Pancreas (tissue), 10 donors: ENCODE measurements at regions not wholly inside any gene's neighbourhood (a gene's known extent, or its start where the extent isn't known, plus 50 kb on each side); places are given as distances from the start of the nearest gene placed in this dataset.

ENCODE experiments used
- ATAC-seq, 4 donors: fragments of 200-7000 bp; cut with Tn5 transposase; one replicate each; pipeline versions ENCODE4 v1.8.0 to v1.9.1; 2020; ENCODE audit warnings: mild to moderate bottlenecking in 4 of 4, moderate library complexity in 4 of 4
- DNase-seq, 6 donors: peaks; one replicate each; pipeline ENCODE4 v3.0.0-alpha.2; 2020
- FAIRE-seq: peaks from 2 replicates; lab custom pipeline; 2012; peaks lifted over from hg19 to GRCh38; lab: Jason Lieb, UNC
- H3K27ac ChIP-seq, 4 donors: fragments of 200-600 bp; sonication (generic); 1 replicate in 3 of 4; 2 replicates in 1 of 4; pipeline versions ENCODE4 v1.5.0 to v1.8.0; 2020
- H3K27me3 ChIP-seq, 4 donors: fragments of 200-600 bp; one replicate each; pipeline ENCODE4 v1.8.0; 2021
- H3K36me3 ChIP-seq, 3 donors: fragments of 200-600 bp; sonication (generic) in 1 of 3; one replicate each; pipeline versions ENCODE4 v1.5.0 to v1.8.0; 2020 to 2021
- H3K4me1 ChIP-seq, 3 donors: fragments of 200-600 bp; one replicate each; pipeline ENCODE4 v1.8.0; 2021
- H3K4me3 ChIP-seq, 4 donors: fragments of 200-600 bp; sonication (generic) in 2 of 4; one replicate each; pipeline versions ENCODE4 v1.5.0 to v1.8.0; 2020 to 2021
- H3K9me3 ChIP-seq, 4 donors: fragments of 200-600 bp; one replicate each; pipeline ENCODE4 v1.8.0; 2021
- WGBS, 2 donors: extraction: QIAGEN DNeasy Blood & Tissue Kit; methylation state at CpG; one replicate each; pipeline ENCODE4 v1.1.7; 2013; 5-methylcytosine and 5-hydroxymethylcytosine counted together
- intact Hi-C, 3 donors: fragments of 100-400 bp; cut with DNase I; formaldehyde crosslinking; loops; one replicate each; pipeline versions ENCODE4 v1.11.1 to v1.14.2; 2022
- TF ChIP-seq, protein P1 (sequence below), 4 donors: fragments of 200-600 bp; sonication (generic) in 3 of 4; IDR thresholded peaks; one replicate each; pipeline versions ENCODE4 v1.5.0 to v1.8.0; 2021; ENCODE audit warnings: antibody characterized with exemption in 4 of 4
- donor health status: healthy with polysubstance abuse.
- donor health status: DM: no; HTN: no; CAD: no; lungs with moderate emphysema.
- donor health status: DM: no; HTN: no; CAD: no.
- donor health status: control.
- donor health status: control.
- donor health status: Bipolar disorder and iron deficiency.
- donor health status: DM: yes; HTN: yes; CAD: no.
- donor health status: DM: no; HTN: no; CAD: no.
- donor health status: DM: no; HTN: no; CAD: no.
- donor health status: DM: yes; HTN: yes; CAD: no.

- no peak overlapping the region for H3K4me3 ChIP-seq
- H3K27ac ChIP-seq: no peak overlapping the region
- no peak for FAIRE-seq
- TF ChIP-seq, protein P1, sequence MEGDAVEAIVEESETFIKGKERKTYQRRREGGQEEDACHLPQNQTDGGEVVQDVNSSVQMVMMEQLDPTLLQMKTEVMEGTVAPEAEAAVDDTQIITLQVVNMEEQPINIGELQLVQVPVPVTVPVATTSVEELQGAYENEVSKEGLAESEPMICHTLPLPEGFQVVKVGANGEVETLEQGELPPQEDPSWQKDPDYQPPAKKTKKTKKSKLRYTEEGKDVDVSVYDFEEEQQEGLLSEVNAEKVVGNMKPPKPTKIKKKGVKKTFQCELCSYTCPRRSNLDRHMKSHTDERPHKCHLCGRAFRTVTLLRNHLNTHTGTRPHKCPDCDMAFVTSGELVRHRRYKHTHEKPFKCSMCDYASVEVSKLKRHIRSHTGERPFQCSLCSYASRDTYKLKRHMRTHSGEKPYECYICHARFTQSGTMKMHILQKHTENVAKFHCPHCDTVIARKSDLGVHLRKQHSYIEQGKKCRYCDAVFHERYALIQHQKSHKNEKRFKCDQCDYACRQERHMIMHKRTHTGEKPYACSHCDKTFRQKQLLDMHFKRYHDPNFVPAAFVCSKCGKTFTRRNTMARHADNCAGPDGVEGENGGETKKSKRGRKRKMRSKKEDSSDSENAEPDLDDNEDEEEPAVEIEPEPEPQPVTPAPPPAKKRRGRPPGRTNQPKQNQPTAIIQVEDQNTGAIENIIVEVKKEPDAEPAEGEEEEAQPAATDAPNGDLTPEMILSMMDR (IDR thresholded peaks at IDR 0.05): no peak
- H3K4me1 ChIP-seq: no peaks in the 10 kb centered on the region
- no peaks in the 10 kb centered on the region for H3K27me3 ChIP-seq
- intact Hi-C loops: no loop called here
- no peaks in the 10 kb centered on the region for H3K9me3 ChIP-seq
- DNase-seq: no peak
- no peak for ATAC-seq
- 54 to 86% methylated on average over 1 of the region's 1 CpG for WGBS, 2 donors
- H3K36me3 ChIP-seq: no peaks in the 10 kb centered on the region
These were observed 99.8 kb upstream of the MDFIC start for GRCh38 chr7:114822131-114822530.

DNA sequence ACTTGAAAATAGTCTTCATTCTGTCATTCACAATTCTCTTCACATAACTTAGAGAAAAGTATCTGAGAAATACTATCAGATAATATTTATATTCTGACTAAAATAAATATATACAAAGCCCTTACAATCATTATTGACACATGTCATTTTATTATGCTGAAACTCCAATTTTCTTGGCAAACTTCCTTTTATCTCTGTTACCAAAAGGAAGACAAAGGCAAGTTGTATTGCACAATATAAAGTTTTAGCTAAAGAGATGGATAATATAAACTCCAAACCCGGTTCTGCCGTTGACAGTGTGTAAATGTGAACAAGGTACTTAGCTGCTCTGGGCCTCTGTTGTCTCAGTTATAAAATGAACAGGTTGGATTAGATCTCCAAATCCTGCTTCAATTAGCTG lies 99.0 kb upstream of the MDFIC start:
- Histone ChIP-seq H3K9me3 (no peaks in the 10 kb centered on the region), H3K27ac (no peak overlapping the region), H3K27me3 (no peaks in the 10 kb centered on the region), H3K4me1 (no peaks in the 10 kb centered on the region), H3K36me3 (no peaks in the 10 kb centered on the region), H3K4me3 (no peak overlapping the region)
- TF ChIP-seq, protein P1 (IDR thresholded peaks at IDR 0.05): no peak
- FAIRE-seq (no peak), DNase-seq (no peak), ATAC-seq (no peak)
- whole genome bisulfite sequencing, 2 donors: 74 to 85% methylated on average over 2 of the region's 2 CpGs
- intact Hi-C loops: no loop called here

GRCh38 chr7:114823290-114823689 lies 98.6 kb upstream of the MDFIC start:
- Histone ChIP-seq H3K4me1 (no peaks in the 10 kb centered on the region), H3K27me3 (no peaks in the 10 kb centered on the region), H3K4me3 (no peak overlapping the region), H3K36me3 (no peaks in the 10 kb centered on the region), H3K27ac (no peak overlapping the region), H3K9me3 (no peaks in the 10 kb centered on the region)
- no peak for FAIRE-seq
- intact Hi-C loops: no loop called here
- no peak for ATAC-seq
- TF ChIP-seq, protein P1 (IDR thresholded peaks at IDR 0.05): no peak
- WGBS, 2 donors: 94 to 100% methylated on average over 1 of the region's 1 CpG
- no peak for DNase-seq

DNA sequence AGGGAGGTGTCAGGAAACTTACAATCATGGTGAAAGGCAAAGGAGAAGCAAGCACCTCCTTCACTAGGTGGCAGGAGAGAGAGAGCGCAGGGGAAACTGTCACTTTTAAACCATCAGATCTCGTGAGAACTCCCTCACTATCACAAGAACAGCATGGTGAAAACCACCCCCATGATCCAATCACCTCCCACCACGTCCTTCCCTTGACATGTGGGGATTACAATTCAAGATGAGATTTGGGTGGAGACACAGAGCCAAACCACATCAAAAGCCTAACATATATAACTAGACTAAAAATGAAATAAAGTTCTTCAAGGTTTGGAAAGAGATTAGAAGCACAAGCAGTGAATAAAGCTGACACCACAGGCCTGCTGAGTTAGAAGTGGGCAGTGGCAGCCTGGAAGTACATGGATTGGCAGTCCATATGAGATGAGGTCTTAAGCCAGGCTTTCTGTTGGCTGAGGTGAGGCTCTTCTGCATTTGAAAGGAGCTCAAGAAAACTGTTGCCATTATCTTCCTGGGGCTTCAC lies 96.4 kb upstream of the MDFIC start:
- WGBS, 2 donors: 48 to 49% methylated on average over 3 of the region's 3 CpGs
- H3K4me1 ChIP-seq: no peaks in the 10 kb centered on the region
- H3K4me3 ChIP-seq: no peak overlapping the region
- no peaks in the 10 kb centered on the region for H3K27me3 ChIP-seq
- H3K9me3 ChIP-seq: no peaks in the 10 kb centered on the region
- intact Hi-C loops: no loop called here
- ATAC-seq: no peak
- H3K36me3 ChIP-seq: no peaks in the 10 kb centered on the region
- no peak for FAIRE-seq
- no peak for DNase-seq
- TF ChIP-seq, protein P1 (IDR thresholded peaks at IDR 0.05): no peak
- no peak overlapping the region for H3K27ac ChIP-seq

DNA sequence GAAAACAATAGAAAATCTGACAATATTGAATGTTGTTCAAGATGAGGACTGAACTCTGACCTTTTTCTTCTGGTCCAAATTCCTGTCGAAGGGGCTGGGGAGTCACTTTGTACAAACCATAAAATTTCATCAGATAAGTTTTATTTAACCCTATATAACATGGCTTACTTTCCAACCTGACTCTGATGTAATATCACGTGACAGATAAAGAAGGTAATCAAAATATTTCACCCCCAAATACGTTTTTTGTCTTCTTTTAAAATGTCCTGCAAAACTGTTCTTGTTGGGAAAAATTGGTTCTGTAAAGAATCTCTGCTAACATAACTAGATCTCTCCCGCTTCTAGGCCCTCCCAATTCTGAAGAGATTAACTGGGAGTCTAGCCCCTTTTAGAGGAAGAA lies 90.9 kb upstream of the MDFIC start:
- Histone ChIP-seq H3K36me3 (no peaks in the 10 kb centered on the region), H3K4me3 (no peak overlapping the region), H3K27ac (no peak overlapping the region), H3K27me3 (no peaks in the 10 kb centered on the region), H3K4me1 (no peaks in the 10 kb centered on the region), H3K9me3 (no peaks in the 10 kb centered on the region)
- ATAC-seq (no peak), DNase-seq (no peak), FAIRE-seq (no peak)
- TF ChIP-seq, protein P1 (IDR thresholded peaks at IDR 0.05): no peak
- intact Hi-C loops: no loop called here
- 40 to 42% methylated on average over 4 of the region's 4 CpGs for WGBS, 2 donors
